Mesothelial cell of epicardium (in vitro differentiated cells): ENCODE measurements at regions not wholly inside any gene's neighbourhood (a gene's known extent, or its start where the extent isn't known, plus 50 kb on each side); places are given as distances from the start of the nearest gene placed in this dataset.

Experiments used
- DNase-seq, 2 experiments: peaks; one replicate each; pipeline ENCODE4 v3.0.0; 2021; ENCODE audit warnings: low spot score in 2 of 2; ENCODE audit not compliant: unreplicated experiment in 2 of 2
- H3K27ac Mint-ChIP-seq: 2 replicates; pipeline ENCODE4 v1.8.0; 2021; ENCODE audit warnings: mixed read lengths
- H3K27me3 Mint-ChIP-seq: 2 replicates; pipeline ENCODE4 v1.8.0; 2021; ENCODE audit warnings: low read depth, mixed read lengths
- H3K36me3 Mint-ChIP-seq: 2 replicates; pipeline ENCODE4 v1.8.0; 2021; ENCODE audit warnings: mixed read lengths
- H3K4me1 Mint-ChIP-seq: 2 replicates; pipeline ENCODE4 v1.8.0; 2021; ENCODE audit warnings: mixed read lengths
- H3K4me3 Mint-ChIP-seq: 2 replicates; pipeline ENCODE4 v1.8.0; 2021; ENCODE audit warnings: mild to moderate bottlenecking, moderate library complexity, mixed read lengths
- H3K9me3 Mint-ChIP-seq: 2 replicates; pipeline ENCODE4 v1.8.0; 2021; ENCODE audit warnings: mixed read lengths
- TF ChIP-seq, protein P1 (sequence below): fragments of 200-600 bp; sonication (generic); IDR thresholded peaks from one replicate; pipeline ENCODE4 v1.5.0; 2021; ENCODE audit warnings: antibody characterized with exemption; ENCODE audit not compliant: unreplicated experiment

DNA sequence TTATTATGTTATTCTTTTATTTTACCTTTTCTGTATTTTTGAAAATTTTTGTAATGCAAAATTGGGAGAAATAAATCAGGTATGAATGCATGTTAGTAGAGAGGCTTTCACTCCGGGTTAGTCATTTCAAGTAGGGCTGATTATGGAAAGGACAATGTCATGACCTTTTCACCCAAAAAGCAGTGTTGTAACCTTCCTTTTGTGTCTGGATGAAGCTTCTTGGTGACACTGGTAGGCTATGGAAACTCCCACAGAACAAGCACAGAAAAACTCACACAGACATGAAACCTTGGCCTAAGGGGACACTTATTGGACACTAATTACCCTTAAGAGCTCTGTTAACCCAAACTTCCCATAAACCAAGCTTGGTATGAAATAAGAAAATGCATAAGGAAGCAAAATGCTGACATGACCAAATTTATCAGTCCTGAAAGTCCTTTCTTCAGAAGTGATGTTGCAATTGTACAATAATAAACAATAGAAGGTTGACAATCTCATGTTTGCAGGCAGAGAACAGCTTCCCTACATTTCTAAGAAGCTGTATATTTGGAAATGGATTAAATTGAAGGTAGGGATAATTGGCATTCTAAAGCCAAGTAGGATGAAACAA is 70.0 kb upstream of the KCNJ15 start:
- peaks cover 2% of the 10 kb centered on the region for H3K4me1 Mint-ChIP-seq
- TF ChIP-seq, protein P1, sequence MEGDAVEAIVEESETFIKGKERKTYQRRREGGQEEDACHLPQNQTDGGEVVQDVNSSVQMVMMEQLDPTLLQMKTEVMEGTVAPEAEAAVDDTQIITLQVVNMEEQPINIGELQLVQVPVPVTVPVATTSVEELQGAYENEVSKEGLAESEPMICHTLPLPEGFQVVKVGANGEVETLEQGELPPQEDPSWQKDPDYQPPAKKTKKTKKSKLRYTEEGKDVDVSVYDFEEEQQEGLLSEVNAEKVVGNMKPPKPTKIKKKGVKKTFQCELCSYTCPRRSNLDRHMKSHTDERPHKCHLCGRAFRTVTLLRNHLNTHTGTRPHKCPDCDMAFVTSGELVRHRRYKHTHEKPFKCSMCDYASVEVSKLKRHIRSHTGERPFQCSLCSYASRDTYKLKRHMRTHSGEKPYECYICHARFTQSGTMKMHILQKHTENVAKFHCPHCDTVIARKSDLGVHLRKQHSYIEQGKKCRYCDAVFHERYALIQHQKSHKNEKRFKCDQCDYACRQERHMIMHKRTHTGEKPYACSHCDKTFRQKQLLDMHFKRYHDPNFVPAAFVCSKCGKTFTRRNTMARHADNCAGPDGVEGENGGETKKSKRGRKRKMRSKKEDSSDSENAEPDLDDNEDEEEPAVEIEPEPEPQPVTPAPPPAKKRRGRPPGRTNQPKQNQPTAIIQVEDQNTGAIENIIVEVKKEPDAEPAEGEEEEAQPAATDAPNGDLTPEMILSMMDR: no peak
- H3K4me3 Mint-ChIP-seq: no peak overlapping the region
- H3K27ac Mint-ChIP-seq: no peak overlapping the region
- peaks cover 2% of the 10 kb centered on the region for H3K36me3 Mint-ChIP-seq
- DNase-seq: no peak
- H3K27me3 Mint-ChIP-seq: no peaks in the 10 kb centered on the region
- peaks cover 32% of the 10 kb centered on the region for H3K9me3 Mint-ChIP-seq

DNA sequence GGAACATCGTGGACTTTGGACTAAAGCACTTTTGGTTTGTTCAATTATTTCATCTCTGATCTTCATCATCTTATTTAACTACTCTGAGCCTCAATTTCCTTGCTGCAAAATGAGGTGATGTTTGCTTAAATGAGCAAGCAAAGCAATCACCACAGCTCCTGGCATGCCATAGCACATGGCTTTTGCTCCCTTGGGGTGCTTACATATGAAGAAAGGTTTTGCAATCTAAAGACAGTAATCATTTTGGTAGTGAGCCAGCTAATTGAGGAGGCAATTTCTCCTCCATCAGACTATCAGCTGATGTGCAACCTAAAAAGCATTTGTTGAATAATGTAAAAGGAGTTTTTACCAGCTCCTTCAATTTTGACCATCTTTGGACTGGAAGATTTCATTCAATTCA is 68.8 kb upstream of the KCNJ15 start:
- TF ChIP-seq, protein P1: no peak
- DNase-seq: no peak
- Mint-ChIP-seq H3K9me3 (peaks cover 32% of the 10 kb centered on the region), H3K4me1 (no peaks in the 10 kb centered on the region), H3K27me3 (no peaks in the 10 kb centered on the region), H3K4me3 (no peak overlapping the region), H3K36me3 (peaks cover 2% of the 10 kb centered on the region), H3K27ac (no peak overlapping the region)

DNA sequence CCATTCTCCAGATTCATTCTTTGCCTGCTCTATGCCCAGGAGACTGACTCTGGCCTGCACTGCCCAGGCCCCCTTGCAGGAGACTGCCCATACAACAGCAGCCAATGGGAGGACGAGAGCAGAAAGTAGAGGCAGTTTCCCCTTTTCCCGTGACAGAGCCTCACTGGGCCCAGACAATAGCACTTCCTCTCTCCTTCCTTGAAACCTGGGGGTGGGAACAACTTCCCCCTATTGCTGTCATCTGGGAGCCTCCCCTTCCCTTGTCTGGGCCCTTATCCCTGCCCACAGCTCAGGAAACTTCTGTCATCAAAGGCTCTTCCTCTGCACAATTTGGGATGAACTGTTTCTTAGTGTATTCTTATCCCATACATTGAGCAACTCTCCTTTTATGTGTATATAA is 60.8 kb upstream of the KCNJ15 start:
- Mint-ChIP-seq H3K27ac (no peak overlapping the region), H3K27me3 (peaks cover 2% of the 10 kb centered on the region), H3K36me3 (peaks cover 4% of the 10 kb centered on the region), H3K9me3 (peaks cover 42% of the 10 kb centered on the region), H3K4me3 (no peak overlapping the region), H3K4me1 (no peaks in the 10 kb centered on the region)
- TF ChIP-seq, protein P1: no peak
- DNase-seq: no peak

DNA sequence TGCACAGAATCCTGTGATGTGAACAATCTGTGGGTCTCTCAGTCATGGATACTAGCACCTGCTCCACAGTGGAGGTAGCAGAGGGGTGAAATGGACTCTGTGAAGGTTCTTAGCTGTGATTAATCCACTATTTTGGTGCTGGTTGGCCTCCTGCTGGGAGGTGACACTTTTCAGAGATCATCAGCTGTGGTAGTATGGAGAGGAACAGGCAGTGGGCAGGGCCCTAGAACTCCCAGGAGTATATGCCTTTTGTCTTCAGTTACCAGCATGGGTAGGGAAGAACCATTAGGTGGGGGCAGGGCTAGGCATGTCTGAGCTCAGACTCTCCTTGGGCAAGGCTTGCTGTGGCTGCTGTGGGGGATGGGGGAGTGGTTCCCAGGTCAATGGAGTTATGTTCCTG is 54.0 kb upstream of the KCNJ15 start:
- TF ChIP-seq, protein P1: no peak
- Mint-ChIP-seq H3K36me3 (no peaks in the 10 kb centered on the region), H3K4me1 (no peaks in the 10 kb centered on the region), H3K27ac (no peak overlapping the region), H3K27me3 (peaks cover 11% of the 10 kb centered on the region), H3K9me3 (peaks cover 9% of the 10 kb centered on the region), H3K4me3 (no peak overlapping the region)
- DNase-seq: no peak

DNA sequence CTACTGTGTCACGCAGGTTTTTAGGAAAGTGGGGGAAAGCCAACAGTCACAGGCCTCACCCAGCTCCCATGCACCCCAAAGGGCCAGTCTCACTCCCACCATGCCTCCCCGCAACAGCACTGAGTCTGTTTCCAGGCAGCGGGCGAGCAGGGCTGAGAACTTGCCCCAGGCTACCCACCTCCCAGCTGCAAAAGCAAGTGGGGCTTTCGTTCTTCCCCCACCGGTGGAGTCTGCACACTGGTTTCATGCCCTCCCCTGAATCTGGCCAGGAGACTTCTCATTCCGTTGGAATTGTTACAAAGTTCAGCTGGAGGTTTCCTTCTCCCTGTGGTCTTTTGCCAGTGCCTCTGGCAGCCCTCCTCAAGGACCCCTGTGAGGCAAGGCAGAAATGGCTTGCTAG is 53.6 kb upstream of the KCNJ15 start:
- H3K36me3 Mint-ChIP-seq: no peaks in the 10 kb centered on the region
- no peak for DNase-seq
- no peaks in the 10 kb centered on the region for H3K4me1 Mint-ChIP-seq
- H3K9me3 Mint-ChIP-seq: peaks cover 5% of the 10 kb centered on the region
- no peak overlapping the region for H3K4me3 Mint-ChIP-seq
- TF ChIP-seq, protein P1: no peak
- H3K27me3 Mint-ChIP-seq: peaks cover 14% of the 10 kb centered on the region
- no peak overlapping the region for H3K27ac Mint-ChIP-seq

DNA sequence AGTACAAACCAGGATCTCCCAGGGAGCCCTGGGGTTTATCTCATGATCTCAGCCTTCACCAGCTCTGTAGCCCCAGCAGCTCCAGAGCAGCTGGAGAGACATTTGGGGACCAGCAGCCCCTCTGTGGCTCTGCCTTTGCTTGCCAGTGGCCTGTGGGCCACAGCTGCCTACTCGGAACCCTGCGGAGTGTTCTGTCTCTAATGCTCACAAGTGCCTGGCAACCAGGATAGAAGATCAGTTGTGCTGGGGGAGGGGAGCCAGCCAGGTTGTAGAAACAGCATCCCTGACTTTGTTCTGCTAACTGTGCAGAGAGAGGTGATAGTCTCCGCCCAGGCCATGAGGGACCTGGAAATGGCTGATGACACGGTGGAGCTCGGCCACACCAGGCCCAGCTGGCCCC is 50.9 kb upstream of the KCNJ15 start:
- Mint-ChIP-seq H3K4me1 (no peaks in the 10 kb centered on the region), H3K36me3 (no peaks in the 10 kb centered on the region), H3K27ac (no peak overlapping the region), H3K27me3 (peaks cover 14% of the 10 kb centered on the region), H3K4me3 (no peak overlapping the region), H3K9me3 (peaks cover 17% of the 10 kb centered on the region)
- TF ChIP-seq, protein P1: no peak
- no peak for DNase-seq
